ENCODE measurements at regions not wholly inside any gene's neighbourhood (a gene's known extent, or its start where the extent isn't known, plus 50 kb on each side); places are given as distances from the start of the nearest gene placed in this dataset.

DNA sequence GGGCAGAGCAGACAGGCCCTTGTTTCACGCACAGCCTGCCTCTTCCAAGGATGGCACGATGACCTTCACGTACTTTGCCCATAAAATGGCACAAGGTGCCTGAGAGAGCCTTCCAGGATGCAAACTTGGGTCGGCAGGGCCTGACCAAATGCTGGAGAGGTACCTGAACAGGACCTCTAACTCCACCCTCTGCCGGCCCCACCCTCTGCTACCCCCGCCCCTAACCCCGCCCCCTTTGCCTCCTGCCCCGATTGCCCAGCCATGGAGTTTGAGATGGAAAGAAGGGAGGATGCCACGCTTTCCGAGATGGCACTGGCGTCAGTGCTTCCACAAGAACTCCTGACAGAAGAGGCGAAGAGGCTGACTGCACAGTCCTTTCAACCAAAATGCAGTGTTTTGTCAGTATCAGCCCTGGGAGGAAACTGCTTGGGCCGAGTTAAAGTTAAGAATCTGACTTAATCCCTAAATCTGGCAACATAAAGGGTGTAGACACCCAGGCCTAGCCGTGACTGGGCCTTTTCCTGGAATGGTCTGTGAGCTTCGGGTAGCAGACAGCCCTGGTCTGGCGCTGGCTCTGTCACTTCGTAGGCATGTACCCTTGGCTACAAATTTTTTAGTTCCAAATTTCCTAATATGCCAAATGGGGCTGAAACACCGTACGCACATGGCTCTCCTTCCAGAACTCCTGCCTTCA is 230.3 kb upstream of the RGMA start:
- in situ Hi-C loops (cut with HindIII; ENCODE audit: low pct_unique_long_range_greater_than_20kb, low sequenced_read_pairs): no loop called here
- no peak for DNase-seq (ENCODE audit: low read depth)

DNA sequence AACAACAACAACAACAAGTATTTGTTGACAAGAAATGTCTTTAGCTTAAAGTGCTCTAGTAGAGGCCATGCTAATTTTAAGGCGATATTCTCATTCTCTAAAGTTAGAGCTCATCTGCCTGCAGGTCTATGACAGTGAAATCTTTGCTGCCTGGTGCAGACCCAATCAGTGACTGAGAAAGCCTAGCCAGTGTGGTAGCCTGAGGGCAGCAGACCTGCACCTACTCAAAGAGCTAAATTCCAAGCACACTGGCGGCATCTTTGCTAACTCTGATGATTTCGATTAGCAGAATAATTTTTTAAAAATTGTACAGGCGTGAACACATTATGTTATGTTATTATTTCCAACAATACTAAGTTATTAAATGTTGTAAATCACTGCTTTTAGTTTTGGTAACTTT is 228.8 kb upstream of the RGMA start:
- no peak for DNase-seq (ENCODE audit: low read depth)
- in situ Hi-C loops (cut with HindIII; ENCODE audit: low pct_unique_long_range_greater_than_20kb, low sequenced_read_pairs): no loop called here

DNA sequence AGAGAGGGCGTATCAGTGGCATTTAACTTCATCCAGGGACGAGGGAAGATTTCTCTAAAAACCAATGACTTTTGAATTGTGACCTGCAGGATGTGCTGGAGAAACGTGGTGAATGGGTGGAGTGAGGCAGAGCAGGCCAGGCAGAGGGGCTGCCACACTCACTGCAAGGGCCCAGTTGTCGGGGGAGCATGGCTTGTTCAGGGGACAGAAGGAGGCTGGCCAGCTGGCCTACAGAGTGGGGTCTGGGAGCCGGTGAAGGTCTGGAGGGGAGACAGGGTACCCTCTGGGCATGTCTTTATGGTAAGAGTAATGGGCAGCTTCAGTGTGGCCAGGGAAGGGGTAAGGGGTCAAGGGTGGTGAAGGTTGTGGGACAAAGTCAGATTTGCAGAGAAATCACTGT is 225.2 kb upstream of the RGMA start:
- no peak for DNase-seq (ENCODE audit: low read depth)
- in situ Hi-C loops (cut with HindIII; ENCODE audit: low pct_unique_long_range_greater_than_20kb, low sequenced_read_pairs): no loop called here

DNA sequence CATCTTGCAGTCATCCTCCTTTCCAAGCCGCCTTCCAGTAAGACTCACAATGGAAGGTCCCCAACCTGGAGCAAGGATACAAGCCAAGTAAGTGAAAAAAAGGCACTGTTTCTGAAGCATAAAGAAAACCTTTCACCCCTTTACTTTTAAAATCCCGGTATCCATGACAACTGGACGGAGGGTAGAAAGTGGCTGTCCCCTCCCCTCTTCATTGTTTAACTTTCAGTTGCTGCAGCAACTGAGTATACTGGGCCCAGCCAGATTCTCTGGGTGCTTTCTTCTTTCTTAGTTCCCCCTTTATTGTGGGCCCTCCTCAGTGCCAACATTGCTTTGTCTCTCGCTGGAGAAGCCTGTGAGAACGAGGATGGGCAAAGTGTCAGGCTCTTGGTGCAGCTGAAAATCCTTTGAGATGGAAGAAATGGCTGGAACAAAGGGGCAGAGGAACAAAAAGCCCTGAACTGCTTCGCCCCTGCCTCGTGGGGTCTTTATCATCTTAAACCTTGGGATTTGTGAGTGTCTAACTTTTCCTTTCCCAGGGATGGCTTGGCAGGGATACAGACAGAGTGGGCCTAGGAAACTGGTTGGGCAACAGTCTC is 224.0 kb upstream of the RGMA start:
- in situ Hi-C loops (cut with HindIII; ENCODE audit: low pct_unique_long_range_greater_than_20kb, low sequenced_read_pairs): no loop called here

DNA sequence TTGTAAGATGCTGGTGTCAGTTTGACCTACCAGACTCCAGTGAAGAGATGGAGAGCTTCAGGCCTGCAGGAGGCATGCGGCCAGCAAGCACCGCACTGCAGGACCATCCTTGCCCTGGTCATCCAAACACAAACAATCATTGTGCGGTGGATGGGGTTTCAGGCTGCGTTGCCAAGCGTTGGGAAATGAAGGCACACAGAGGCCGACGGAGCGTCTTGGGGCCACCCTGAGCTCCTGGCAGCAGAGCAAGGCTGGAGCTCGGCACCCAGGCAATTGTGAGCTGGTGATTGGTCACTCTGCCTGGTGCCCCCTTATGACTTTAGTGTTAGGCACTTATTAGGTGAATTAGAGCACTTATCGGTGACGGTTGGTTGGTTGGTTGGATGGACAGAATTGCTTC is 222.6 kb upstream of the RGMA start:
- in situ Hi-C loops (cut with HindIII; ENCODE audit: low pct_unique_long_range_greater_than_20kb, low sequenced_read_pairs): no loop called here

More for the DNA sequence above, 224.0 kb upstream of the RGMA start:
- no peak for DNase-seq (ENCODE audit: low read depth)

DNA sequence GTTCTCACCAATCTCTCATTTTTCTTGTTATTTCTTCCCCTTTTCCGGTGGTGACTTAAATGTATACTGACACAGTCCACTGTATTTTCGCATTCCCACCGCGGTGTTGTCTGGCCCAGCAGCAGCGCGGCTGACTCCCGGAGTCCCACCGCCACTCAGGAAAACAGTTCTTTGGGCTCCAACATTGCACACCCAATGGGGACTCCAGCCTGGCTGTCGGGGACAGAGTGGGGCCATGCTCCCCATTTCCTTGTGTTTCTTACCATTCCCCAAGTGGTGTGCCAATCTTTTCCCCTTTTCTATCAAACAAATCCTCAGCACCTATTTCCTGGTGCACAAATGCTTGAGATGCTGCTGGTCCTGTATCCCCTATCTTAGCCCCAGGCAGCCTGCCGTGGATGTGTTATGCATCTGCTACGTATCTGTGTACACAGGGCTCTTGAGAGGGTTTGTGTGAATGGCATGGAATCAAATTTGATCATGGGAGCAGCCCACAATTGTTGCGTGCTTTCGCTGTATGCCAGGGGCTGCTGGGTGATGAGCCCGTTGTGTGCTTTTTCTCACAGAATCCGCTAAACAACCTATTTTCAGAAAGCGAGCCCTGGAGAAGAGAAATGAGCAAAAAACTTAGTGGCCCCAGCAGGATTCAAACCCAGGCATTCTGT is 219.1 kb upstream of the RGMA start:
- in situ Hi-C loops (cut with HindIII; ENCODE audit: low pct_unique_long_range_greater_than_20kb, low sequenced_read_pairs): no loop called here
- DNase-seq (ENCODE audit: low read depth): no peak

More for the DNA sequence above, 222.6 kb upstream of the RGMA start:
- no peak for DNase-seq (ENCODE audit: low read depth)

DNA sequence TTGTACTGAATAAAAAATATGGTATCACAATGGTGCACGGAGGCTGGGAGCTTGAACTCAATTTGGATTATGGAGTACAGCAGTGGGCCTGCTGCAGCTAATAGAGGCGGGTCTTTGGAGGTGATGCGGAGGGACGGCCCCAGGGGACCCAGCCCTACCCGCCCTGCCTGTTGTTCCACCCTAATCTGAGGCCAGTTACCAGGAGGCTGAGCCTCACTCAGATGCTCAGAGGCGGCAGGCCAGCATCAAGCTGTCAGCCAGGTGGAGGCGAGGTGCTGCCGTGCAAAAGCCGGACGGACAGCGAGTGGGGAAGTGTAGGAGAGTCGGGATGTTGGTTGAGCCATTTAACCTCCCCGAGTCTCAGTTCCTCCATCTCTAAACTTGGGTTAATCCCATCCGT is 218.5 kb upstream of the RGMA start:
- in situ Hi-C loops (cut with HindIII; ENCODE audit: low pct_unique_long_range_greater_than_20kb, low sequenced_read_pairs): no loop called here
- no peak for DNase-seq (ENCODE audit: low read depth)

DNA sequence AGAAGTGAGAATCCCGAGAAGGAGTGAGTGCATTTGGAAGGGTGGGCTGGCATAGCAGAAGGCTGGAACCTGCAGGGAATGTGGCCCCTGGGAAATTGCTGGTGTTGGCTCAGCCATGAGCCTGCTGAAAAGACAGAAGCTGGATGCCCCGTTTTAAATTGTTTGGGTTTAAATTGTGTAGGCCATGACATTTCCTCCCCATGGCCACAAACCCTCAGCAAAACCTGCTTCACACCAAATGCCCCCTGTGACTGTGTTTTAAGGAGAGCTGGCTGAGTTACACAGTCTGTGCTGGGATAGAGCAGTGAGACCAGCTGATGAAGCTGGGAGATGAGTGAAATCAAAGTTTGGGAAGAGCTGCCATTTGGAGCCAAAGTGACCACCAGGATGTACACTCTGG is 216.3 kb upstream of the RGMA start:
- in situ Hi-C loops (cut with HindIII; ENCODE audit: low pct_unique_long_range_greater_than_20kb, low sequenced_read_pairs): no loop called here

DNA sequence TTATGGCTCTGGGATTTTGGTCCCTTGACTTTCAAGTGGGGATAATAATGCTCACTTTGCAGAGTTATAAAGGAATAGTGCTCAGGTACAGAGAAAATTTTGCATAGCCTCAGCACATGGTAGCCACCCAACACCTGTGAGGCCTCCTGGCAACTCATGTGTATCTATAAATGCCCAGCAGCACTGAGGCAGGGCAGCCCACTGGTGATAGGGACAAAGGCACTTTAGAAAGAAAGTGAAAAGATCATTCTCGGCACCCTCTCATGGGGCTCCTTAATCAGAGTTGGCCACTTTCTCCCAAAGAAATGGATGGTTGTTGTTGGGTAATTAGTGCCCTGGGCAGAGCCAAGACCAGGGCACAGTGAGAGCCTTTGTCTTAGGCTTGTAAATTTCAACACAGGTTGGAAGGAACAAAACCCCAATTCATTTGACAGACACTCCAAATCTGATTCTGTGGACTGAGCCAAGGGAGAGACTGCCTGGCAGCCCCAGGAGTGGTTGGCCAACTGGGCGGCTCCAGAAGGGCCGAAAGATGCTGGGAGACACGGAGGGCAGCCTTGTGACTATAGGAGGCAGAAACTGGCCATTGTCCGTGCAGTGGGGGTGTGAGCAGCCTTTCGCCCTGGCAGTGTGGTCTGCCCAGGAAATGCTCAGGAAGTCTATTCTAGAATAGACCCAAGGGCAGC is 213.2 kb upstream of the RGMA start:
- no peak for DNase-seq (ENCODE audit: low read depth)
- in situ Hi-C loops (cut with HindIII; ENCODE audit: low pct_unique_long_range_greater_than_20kb, low sequenced_read_pairs): no loop called here

More for the DNA sequence above, 216.3 kb upstream of the RGMA start:
- no peak for DNase-seq (ENCODE audit: low read depth)

DNA sequence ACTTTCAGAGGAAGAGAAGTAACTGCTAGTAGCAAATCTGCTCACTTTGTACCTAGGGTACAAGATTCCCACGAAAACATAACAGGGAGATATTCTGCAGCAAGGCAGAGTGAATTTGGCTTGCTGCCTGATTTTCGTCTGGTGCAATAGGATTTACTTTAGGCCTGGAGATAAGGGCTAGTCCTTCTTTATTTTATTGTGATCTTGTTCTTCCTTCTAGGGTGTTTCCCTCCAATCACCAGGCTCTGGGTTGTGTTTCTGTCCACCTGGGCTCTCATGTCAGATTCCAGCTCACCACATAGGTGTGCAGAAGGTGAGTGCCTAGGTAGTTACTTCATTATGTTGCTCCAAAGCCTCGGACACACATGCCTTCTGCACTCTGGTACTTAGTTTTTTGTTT is 211.8 kb upstream of the RGMA start:
- in situ Hi-C loops (cut with HindIII; ENCODE audit: low pct_unique_long_range_greater_than_20kb, low sequenced_read_pairs): no loop called here

DNA sequence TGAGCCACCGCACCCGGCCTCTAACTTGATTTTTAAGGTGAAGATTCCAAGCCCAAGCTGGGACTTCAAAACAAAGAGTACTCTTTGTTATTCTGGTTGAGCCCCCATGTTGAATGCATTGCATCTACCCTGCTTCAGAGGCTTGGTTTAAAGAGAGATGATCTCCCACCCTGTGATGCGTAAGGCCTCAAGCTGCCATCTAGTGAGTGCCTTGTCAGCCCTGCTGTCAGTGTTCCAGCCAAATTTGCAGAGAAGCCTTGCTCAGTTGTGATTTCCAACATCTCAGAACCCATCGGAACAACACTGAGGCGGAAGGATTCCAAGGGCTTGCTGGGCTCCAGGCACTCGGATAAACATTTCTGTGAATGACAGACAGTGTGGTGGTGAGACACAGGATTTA is 210.7 kb upstream of the RGMA start:
- DNase-seq (ENCODE audit: low read depth): no peak
- in situ Hi-C loops (cut with HindIII; ENCODE audit: low pct_unique_long_range_greater_than_20kb, low sequenced_read_pairs): no loop called here

More for the DNA sequence above, 211.8 kb upstream of the RGMA start:
- DNase-seq (ENCODE audit: low read depth): no peak

DNA sequence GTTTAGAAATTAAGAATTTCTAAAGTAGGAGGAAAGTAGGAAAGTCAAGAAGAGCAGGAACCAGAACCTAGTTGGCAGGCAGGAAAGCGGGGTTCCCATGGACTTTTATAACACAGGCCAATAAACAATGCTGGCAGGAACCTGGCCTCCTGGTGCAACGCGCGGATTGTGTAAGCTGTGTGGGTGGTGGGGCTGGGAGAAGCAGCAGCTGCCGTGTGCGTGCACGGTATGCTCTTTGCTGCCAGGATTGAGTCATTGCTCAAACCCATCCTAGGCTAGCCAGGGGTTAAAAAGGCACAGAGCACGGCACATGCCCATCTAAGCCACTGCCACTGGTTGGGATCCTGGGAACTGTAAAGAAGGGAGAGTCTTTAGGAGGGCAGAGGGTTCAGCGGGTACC is 209.9 kb upstream of the RGMA start:
- in situ Hi-C loops (cut with HindIII; ENCODE audit: low pct_unique_long_range_greater_than_20kb, low sequenced_read_pairs): no loop called here
- no peak for DNase-seq (ENCODE audit: low read depth)

DNA sequence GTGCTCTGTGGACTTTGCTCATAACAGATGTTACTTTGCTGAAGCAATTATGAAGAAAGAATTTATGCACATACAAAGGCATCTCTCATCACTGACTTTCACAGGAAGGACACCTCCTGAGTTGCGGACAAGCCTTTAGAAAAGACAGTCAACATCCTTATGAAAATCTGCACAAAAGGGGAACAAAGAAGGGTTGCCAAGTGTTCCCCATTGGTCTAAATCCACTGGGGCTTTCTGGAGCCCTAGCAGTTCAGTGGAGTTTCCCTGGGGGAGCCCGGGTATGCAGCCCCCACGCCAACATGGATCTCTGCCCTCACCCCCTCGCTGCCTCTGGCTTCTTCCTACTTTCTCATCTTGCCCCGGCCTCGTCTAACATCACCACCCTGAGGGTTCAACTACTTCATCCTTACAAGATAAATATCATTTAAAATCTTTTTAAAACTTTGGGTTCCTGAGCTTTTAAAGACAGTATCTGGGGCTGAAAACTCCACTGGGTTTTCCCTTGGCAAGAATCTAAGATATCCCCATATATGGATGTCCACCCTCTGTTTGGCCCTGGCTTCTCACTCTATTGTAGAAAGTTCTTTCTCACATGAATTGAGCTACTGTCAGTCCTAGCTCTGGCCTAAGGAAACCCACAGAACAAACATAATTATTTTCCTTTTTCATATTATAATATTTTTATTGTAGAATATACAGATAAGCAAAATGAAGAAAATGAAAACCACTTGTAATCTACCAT is 207.9 kb upstream of the RGMA start:
- in situ Hi-C loops (cut with HindIII; ENCODE audit: low pct_unique_long_range_greater_than_20kb, low sequenced_read_pairs): no loop called here
- DNase-seq (ENCODE audit: low read depth): no peak

DNA sequence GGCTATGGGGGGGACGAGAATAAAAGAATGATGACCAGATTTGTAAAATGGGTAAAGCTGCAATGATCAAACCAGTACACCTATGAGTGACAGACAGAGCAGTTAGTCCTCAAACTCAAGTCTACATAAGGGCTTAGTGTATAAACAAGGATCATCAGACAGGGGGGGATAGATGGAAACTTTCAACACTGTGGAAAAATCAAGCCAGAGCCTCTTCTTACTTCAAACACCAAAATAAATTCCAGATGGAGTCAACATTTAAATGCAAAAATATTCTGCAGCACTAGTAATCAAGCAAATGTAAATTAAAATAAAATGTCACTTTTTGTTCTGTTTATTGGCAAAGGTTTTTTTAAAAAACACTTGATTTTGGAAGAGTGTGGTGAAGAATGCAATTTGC is 205.9 kb upstream of the RGMA start:
- in situ Hi-C loops (cut with HindIII; ENCODE audit: low pct_unique_long_range_greater_than_20kb, low sequenced_read_pairs): no loop called here
- no peak for DNase-seq (ENCODE audit: low read depth)

DNA sequence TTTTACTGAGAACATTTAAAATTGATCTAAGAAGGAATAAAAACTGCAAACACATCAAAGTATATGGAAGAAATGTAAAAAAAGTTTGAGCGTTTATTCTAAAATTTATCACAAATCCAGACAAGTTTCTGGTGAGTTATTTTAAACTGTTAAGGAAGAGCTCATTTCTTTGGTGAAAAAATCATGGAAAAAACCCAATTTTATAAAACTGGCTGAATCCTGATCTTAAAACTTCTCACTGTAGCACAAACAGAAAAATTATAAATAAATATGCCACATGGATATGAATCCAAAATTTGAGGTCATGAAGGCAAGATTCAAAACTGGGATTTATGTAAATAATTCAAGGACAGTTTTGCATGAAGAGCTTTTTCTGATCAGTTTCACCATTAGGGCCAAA is 205.1 kb upstream of the RGMA start:
- in situ Hi-C loops (cut with HindIII; ENCODE audit: low pct_unique_long_range_greater_than_20kb, low sequenced_read_pairs): no loop called here

DNA sequence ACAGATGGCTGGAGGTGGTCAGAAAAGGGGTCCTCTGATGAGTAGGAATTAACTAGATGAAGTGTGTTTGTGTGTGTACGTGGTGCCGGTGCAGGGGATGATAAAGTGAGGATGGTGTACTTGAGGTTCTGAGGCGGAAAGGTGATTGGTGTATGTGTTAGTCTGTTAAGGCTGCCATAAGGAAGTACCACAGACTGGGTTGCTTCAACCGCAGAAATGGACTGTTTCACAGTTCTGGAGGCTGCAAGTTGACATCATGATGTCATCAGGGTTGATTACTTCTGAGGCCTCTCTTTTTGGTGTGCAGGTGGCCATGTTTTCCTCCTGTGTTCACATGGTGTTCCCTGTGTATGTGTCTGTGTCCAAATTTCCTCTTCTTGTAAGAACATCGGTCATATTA is 202.4 kb upstream of the RGMA start:
- no peak for DNase-seq (ENCODE audit: low read depth)
- in situ Hi-C loops (cut with HindIII; ENCODE audit: low pct_unique_long_range_greater_than_20kb, low sequenced_read_pairs): no loop called here

More for the DNA sequence above, 205.1 kb upstream of the RGMA start:
- no peak for DNase-seq (ENCODE audit: low read depth)

DNA sequence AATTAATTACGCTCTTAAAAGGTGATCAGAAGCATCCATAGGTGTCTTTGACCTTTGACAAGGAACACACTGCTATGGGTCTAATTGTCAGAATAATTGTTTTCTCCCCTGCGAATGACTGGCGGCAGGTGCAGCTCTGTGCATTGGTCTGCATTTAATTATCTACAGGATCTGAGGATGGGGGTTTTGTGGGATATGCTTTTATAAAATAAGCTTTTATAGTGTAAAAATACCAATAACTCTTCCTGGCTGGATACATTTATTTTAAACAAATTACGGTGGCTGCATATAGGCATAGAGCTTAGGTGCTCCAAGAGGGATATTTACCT is 201.6 kb upstream of the RGMA start:
- in situ Hi-C loops (cut with HindIII; ENCODE audit: low pct_unique_long_range_greater_than_20kb, low sequenced_read_pairs): no loop called here
- DNase-seq (ENCODE audit: low read depth): no peak

DNA sequence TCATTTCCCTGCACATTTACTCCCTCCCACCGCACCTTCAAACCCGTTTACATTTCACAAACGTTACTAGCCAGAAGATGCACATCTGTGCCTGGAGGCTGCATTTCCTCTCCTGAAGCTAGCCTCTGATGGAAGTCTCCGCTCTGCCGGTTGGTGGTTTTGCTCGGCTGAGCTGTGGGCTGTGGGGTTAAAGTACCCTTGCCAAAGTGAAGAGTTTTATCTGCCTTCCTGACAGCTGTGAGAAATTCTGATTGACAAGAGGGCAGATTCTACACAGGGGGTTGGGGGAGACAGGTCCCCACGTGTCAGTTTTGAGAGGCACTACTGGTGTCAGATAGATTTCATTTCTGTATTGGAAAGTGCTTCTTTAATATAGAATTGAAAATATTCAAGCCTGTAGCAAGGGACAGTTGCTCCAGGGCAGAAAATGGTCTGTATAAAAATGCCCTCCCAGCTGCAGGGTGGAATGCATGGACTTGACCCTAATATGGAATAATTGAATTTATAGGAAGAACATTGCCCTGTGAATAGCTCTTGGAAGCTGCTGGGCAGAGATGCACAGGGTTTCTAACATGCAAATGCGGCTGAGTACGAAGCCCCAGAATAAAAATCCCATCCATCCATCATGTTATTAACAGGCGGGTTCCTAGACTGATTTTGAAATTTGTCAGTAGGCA is 201.1 kb upstream of the RGMA start:
- DNase-seq (ENCODE audit: low read depth): no peak
- in situ Hi-C loops (cut with HindIII; ENCODE audit: low pct_unique_long_range_greater_than_20kb, low sequenced_read_pairs): no loop called here

All from Caki2 (cell line).